ENCODE measurements at regions not wholly inside any gene's neighbourhood (a gene's known extent, or its start where the extent isn't known, plus 50 kb on each side); places are given as distances from the start of the nearest gene placed in this dataset.

GRCh38 chr4:33171873-33172525 is 2451.8 kb downstream of the PCDH7 start:
- Histone ChIP-seq H3K27ac (ENCODE audit: low read length) (no peak overlapping the region), H2AFZ (ENCODE audit: low read length) (no peak overlapping the region), H3K79me2 (ENCODE audit: low read length) (no peaks in the 10 kb centered on the region), H3K4me2 (ENCODE audit: low read length) (no peak overlapping the region), H3K27me3 (ENCODE audit: low read length) (no peaks in the 10 kb centered on the region), H4K20me1 (ENCODE audit: low read length) (no peaks in the 10 kb centered on the region), H3K9me3 (ENCODE audit: low read length) (no peaks in the 10 kb centered on the region), H3K36me3 (ENCODE audit: low read depth, low read length) (no peaks in the 10 kb centered on the region), H3F3A (ENCODE audit: low read length, unreplicated experiment) (no peaks in the 10 kb centered on the region), H3K9ac (ENCODE audit: low read length) (no peak overlapping the region), H3K4me1 (ENCODE audit: insufficient read depth, low read length) (no peaks in the 10 kb centered on the region), H3K9me2 (replicated peaks; ENCODE audit: low read length) (no peaks in the 10 kb centered on the region), H3K4me3 (ENCODE audit: low read length) (no peak overlapping the region)
- ChIA-PET CTCF (no interaction called here), POLR2A (ENCODE audit: unreplicated experiment) (no interaction called here)
- TF ChIP-seq EZH2phosphoT487 (IDR thresholded peaks at IDR 0.05; ENCODE audit: borderline replicate concordance, low read length), result no peak
- TF ChIP-seq, protein P1, sequence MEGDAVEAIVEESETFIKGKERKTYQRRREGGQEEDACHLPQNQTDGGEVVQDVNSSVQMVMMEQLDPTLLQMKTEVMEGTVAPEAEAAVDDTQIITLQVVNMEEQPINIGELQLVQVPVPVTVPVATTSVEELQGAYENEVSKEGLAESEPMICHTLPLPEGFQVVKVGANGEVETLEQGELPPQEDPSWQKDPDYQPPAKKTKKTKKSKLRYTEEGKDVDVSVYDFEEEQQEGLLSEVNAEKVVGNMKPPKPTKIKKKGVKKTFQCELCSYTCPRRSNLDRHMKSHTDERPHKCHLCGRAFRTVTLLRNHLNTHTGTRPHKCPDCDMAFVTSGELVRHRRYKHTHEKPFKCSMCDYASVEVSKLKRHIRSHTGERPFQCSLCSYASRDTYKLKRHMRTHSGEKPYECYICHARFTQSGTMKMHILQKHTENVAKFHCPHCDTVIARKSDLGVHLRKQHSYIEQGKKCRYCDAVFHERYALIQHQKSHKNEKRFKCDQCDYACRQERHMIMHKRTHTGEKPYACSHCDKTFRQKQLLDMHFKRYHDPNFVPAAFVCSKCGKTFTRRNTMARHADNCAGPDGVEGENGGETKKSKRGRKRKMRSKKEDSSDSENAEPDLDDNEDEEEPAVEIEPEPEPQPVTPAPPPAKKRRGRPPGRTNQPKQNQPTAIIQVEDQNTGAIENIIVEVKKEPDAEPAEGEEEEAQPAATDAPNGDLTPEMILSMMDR (conservative IDR thresholded peaks at IDR 0.05; ENCODE audit: low read depth, low read length), result no peak
- TF ChIP-seq EZH2 (IDR thresholded peaks at IDR 0.05; ENCODE audit: low read length, unreplicated experiment), result no peak
- DNase-seq (no peak), ATAC-seq (no peak)
- intact Hi-C loops (cut with micrococcal nuclease), result no loop called here
- BruUV-seq (replicated peaks), result no TSS peak

DNA sequence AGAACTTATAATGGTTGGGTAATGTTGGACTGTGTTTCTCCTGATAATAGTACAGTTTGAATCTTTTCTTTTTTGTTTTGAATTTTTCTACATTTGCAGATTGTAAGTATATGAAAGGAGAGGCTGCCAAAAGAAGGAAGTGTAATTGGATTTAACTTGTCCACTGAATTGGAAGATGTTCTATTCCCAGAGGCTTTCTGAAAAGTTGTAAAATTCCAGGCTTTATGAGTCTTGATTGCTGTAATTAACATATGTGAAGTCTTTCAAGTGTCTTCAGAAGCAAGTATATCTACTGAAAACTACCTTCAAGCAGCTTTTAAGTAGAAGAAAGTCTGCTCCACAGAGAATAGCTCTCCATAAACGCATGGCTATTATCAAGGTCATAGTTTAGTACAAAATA is 2456.4 kb downstream of the PCDH7 start:
- DNase-seq (no peak), ATAC-seq (no peak)
- no peaks in the 10 kb centered on the region for H3K36me3 ChIP-seq (ENCODE audit: low read depth, low read length)
- no peaks in the 10 kb centered on the region for H3K9me3 ChIP-seq (ENCODE audit: low read length)
- H4K20me1 ChIP-seq (ENCODE audit: low read length), result no peaks in the 10 kb centered on the region
- H3F3A ChIP-seq (ENCODE audit: low read length, unreplicated experiment), result no peaks in the 10 kb centered on the region
- ChIA-PET POLR2A (ENCODE audit: unreplicated experiment) (no interaction called here), CTCF (no interaction called here)
- no peak overlapping the region for H3K9ac ChIP-seq (ENCODE audit: low read length)
- no TSS peak for BruUV-seq (replicated peaks)
- intact Hi-C loops (cut with micrococcal nuclease), result no loop called here
- H3K27me3 ChIP-seq (ENCODE audit: low read length), result no peaks in the 10 kb centered on the region
- H3K9me2 ChIP-seq (replicated peaks; ENCODE audit: low read length), result no peaks in the 10 kb centered on the region
- no peaks in the 10 kb centered on the region for H3K79me2 ChIP-seq (ENCODE audit: low read length)
- H3K4me3 ChIP-seq (ENCODE audit: low read length), result no peak overlapping the region
- H3K27ac ChIP-seq (ENCODE audit: low read length), result no peak overlapping the region
- H3K4me1 ChIP-seq (ENCODE audit: insufficient read depth, low read length), result no peaks in the 10 kb centered on the region
- H3K4me2 ChIP-seq (ENCODE audit: low read length), result no peak overlapping the region
- TF ChIP-seq, protein P1 (conservative IDR thresholded peaks at IDR 0.05; ENCODE audit: low read depth, low read length), result no peak
- TF ChIP-seq EZH2 (IDR thresholded peaks at IDR 0.05; ENCODE audit: low read length, unreplicated experiment), result no peak
- TF ChIP-seq EZH2phosphoT487 (IDR thresholded peaks at IDR 0.05; ENCODE audit: borderline replicate concordance, low read length), result no peak
- no peak overlapping the region for H2AFZ ChIP-seq (ENCODE audit: low read length)

DNA sequence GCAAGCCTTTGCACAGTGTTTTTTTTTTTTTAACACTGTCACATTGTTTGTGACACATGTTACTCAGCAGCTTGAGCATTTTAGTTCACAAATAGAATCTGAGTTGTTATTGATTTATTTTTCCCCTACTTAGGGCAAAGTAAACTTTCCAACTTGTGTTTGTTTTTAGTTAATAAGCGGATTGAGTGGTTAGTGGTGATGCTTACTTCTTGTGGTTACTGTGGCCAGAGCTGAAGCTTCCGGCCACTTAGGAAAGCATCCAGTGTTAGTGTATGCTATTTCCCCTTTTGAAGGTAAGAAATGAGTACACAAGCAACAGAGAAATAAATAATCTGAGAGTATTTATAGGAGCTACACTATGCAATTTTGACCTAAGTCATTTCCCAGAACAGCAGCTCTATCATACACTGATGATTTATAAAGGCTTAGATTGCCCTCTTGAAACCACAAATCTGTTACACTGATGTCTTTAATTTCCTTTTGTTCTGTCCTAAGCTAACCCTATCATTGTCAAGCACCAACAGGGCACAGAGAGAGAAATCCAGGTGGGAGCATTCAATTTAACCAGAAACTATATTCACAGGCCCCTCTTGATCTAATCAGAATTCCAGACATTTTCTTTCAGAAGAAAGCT is 2464.6 kb downstream of the PCDH7 start:
- CTCF ChIA-PET, result no interaction called here
- TF ChIP-seq EZH2phosphoT487 (IDR thresholded peaks at IDR 0.05; ENCODE audit: borderline replicate concordance, low read length) (no peak), EZH2 (IDR thresholded peaks at IDR 0.05; ENCODE audit: low read length, unreplicated experiment) (no peak)
- TF ChIP-seq, protein P1 (conservative IDR thresholded peaks at IDR 0.05; ENCODE audit: low read depth, low read length), result no peak
- no peaks in the 10 kb centered on the region for H3K36me3 ChIP-seq (ENCODE audit: low read depth, low read length)
- H3K4me3 ChIP-seq (ENCODE audit: low read length), result no peak overlapping the region
- H3K4me1 ChIP-seq (ENCODE audit: insufficient read depth, low read length), result no peaks in the 10 kb centered on the region
- H3K9ac ChIP-seq (ENCODE audit: low read length), result no peak overlapping the region
- ATAC-seq (peak; percentile 73), DNase-seq (peak; percentile 21)
- H3K27me3 ChIP-seq (ENCODE audit: low read length), result no peaks in the 10 kb centered on the region
- no peak overlapping the region for H3K4me2 ChIP-seq (ENCODE audit: low read length)
- POLR2A ChIA-PET (ENCODE audit: unreplicated experiment), result no interaction called here
- no peaks in the 10 kb centered on the region for H3K9me2 ChIP-seq (replicated peaks; ENCODE audit: low read length)
- intact Hi-C loops (cut with micrococcal nuclease), result no loop called here
- H2AFZ ChIP-seq (ENCODE audit: low read length), result no peak overlapping the region
- no TSS peak for BruUV-seq (replicated peaks)
- no peaks in the 10 kb centered on the region for H4K20me1 ChIP-seq (ENCODE audit: low read length)
- no peaks in the 10 kb centered on the region for H3F3A ChIP-seq (ENCODE audit: low read length, unreplicated experiment)
- no peak overlapping the region for H3K27ac ChIP-seq (ENCODE audit: low read length)
- no peaks in the 10 kb centered on the region for H3K9me3 ChIP-seq (ENCODE audit: low read length)
- H3K79me2 ChIP-seq (ENCODE audit: low read length), result no peaks in the 10 kb centered on the region
